CD4-positive, alpha-beta T cell treated with Interleukin-12 subunit alpha and Interleukin-12 subunit beta, for 1 hour (primary cell): ENCODE measurements at regions not wholly inside any gene's neighbourhood (a gene's known extent, or its start where the extent isn't known, plus 50 kb on each side); places are given as distances from the start of the nearest gene placed in this dataset.
"Not testable (repeated sequence)": the region's sequence is repeated elsewhere in the genome, so short reads cannot be mapped to it uniquely, and the experiment has no call there.

ENCODE experiments used
- DNase-seq: peaks from one replicate; pipeline ENCODE4 v3.0.0-alpha.2; 2020

DNA sequence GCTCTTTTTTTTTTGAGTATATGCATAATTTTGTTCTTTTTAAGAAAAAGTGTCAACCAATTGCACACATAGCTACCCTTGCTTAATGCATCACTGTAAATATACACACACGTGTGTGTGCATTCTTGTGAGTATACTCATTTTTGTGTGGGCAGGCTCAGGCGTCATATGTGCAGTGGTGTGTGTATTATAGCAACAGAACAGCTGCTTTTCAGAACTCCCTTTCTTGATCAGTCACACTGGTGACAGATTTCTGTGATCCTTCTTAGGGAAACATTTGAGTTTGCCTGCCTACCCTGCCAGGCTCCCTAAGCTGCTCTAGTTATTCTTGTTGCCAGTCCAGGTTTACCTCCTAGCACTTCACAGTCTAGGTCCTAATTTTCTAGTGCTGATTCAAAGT lies 287.0 kb upstream of the SEMA6A start:
- DNase-seq, result no peak

DNA sequence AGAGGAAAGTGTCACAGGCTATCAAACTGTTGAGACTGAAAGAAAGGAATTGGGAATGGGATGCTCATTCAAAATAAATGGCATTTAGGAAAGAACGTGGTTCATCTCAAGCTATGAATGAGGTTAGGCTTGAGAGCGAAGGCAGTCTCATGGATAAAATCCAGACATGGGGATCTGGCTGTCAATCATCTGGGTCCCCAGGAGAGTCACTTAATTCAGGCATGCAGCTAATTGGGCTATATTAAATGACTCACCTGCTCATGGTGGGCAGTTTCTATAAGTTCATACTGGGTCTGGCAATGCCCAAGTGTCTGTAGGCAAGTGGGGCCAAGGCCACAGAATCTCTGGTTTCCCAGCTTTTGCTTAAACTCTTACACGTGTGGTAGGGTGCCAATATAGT lies 286.5 kb upstream of the SEMA6A start:
- no peak for DNase-seq

DNA sequence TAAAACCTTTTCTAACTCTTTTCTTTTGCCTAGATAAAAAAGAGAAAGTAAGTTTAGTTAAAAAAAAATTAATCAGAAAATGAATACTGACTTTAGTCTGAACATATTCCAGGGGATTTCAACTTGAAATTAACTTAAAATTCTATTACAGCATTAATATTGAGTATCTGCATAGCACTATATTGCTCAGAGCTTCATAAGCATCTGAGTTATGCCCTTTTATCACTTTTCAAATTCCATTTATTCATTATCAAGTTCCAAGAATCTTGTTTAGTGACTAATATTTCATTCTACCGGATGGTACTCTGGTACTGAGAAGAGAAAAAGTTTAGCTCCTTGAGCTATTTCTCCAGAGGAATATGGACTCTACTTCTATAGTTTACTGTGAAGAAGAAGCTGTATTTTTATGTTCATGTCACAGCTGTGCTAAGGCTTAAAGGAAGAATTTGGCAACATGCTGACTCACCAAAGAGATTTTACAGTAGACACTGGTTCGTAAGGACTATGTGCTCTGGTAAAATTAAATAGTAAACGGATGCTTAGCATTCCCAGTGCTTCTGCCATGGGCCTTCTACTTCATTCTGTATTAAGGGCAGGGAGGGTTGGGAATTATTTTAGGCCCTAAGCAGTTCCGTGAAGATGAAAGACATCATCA lies 285.2 kb upstream of the SEMA6A start:
- DNase-seq, result no peak

DNA sequence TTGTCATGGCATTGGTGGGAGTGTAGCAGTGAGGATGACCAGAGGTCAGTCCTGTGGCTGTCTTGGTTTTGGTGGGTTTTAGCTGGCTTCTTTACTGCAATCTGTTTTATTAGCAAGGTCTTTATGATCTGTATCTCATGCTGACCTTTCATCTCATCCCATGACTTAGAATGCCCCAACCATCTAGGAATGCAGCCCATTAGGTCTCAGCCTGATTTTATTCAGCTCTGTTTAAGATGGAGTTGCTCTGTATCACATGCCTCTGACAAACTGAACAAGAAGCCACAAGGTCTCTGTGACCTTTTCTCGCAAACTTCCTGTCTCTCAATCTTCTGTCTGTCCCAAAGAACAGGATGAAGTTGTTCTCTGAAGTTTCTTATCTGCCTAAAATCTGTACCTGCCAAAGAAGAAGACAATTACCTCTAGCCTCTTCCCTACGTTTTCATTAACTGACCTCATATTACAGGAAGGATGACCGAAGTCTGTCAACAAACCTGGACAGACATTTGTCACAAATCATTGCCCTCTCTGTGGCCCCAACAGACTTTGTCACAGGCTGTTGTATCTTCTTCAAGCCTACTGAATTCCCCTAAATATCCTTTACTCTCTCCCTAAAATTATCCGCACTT lies 284.2 kb upstream of the SEMA6A start:
- DNase-seq, result no peak

DNA sequence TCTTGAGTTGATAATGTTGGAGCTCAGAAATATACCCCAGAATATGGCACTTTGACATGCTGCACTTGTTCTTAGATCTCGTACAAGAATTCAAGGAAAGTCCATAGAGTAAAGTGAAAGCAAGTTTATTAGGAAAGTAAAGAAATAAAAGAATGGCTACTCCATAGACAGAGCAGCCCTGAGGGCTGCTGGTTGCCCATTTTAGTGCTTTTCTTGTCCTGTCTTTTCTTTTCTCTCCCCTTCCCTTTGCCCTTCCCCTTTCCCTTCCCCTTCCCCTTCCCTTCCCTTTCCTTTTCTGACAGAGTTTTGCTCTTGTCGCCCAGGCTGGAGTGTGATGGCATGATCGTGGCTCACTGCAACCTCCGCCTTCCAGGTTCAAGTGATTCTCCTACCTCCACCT lies 283.4 kb upstream of the SEMA6A start:
- not testable (repeated sequence) for DNase-seq

DNA sequence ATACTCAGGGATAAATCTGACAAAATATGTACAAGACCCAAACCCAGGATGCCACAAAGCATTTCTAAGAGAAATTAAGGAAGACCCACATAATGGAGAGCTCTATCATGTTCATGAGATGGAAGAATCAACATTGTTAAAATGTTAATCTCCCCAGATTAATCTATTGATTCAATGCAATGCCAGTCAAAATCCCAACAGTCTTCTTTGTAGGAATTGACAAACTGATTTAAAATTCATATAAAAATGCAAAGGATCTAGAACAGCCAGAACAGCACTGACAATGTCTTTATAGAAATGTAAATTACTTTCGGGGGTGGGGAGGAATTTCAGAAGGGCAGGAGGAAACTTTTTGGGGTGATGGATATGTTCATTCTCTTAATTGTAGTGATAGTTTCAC lies 281.6 kb upstream of the SEMA6A start:
- DNase-seq, result no peak

DNA sequence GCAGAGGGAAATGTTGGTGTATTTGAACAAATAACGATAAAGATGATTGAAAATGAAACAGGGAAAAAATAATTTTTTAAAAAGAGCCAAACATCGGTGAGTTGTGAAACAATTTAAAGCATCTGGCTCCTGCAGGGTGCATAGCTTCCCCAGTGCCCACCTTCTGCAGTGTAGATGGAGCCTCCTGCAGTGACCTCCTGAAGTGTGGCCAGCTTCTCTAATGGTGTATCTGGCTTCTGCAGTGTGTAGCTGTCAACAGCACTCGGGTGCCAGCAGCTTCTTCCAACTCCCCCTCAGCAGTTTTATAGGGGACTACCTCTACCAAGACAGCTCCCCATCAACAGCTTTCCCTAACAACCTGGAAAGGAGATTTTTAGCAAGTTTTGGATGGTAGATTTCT lies 279.4 kb upstream of the SEMA6A start:
- DNase-seq, result no peak

DNA sequence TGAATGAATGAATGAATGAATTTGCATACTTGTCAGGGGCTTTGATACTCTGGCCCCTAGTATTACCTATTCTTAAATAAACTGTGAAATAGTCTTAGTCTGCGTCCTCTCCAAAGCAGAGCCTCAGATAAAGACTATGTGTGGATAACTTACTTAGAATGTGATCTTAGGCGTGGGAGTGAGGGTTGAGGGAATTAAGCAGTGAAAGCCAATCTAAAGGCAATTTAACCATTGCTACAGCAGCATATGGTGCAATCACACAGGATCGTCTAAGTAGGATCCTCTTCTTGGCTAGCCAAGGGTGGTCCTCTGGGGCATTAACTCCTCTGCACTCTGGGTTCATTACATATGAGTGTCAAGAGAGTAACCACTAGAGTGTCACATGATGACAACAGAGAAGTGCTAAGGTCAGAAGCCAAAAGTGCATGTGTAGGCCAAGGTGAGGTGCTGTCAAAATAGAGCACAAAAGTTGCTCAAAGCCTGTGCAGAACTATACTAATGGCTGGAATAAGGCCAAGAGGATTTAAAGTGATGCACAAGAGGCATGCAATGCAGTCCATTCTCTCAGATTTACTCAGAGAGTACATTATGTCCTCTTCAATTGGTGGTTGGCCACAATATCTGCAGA lies 274.4 kb upstream of the SEMA6A start:
- DNase-seq, result no peak

DNA sequence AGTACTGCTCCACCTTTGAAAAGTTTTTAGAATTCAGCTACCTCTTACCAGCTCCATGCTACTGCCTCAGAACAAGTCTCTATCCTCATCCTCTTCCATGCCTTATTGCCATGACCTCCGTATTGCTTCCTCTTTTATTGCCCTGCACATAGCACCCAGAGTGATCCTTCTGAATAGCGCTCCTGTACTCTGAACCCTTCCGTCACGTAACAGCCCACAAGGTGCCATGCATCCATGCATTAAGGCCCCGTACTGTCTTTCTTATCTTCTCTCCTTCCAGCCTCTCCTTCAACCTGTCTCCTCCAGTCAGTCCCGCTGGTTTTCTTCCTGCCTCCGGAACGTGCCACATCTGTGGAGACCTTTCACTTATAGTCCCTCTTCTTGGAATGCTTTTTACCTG lies 273.3 kb upstream of the SEMA6A start:
- no peak for DNase-seq

DNA sequence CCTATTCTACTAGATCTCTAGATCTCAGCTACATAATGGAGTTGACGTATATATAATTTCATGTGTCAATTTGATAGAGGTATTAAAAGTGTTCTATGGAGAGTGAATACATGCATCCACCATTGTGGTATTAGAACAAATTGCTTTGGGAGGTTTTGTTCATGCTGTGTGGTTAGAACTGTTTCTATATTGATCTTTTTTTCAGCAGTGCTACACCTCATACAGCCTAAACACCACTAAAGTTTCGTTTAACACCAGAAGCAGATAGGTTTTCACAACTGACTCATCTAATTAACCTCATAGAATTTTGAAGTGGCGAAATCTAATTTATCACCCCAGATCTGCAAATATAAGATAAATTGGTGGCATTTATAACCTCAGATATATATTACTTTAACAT lies 269.4 kb upstream of the SEMA6A start:
- DNase-seq, result no peak

DNA sequence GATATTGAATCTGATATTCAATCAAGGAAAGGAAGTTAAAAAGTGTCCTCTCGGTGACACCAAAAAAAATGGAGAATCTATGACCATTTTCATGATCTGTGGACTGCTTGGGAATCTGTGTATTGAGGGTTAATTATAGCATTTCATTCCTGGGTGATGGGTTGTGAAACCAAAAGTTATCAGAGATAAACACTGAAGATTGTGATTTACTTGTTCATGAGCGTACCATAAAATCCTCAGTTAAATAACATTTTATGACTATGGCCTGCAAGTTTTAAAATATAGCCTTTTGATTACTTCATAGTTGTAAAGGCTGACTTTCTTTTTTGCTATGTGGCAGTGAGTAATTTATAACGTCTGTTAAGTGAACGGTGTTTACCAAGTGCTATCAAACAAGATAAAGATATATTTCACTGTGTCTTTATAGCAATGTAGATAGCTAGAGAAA lies 267.9 kb upstream of the SEMA6A start:
- DNase-seq, result no peak

DNA sequence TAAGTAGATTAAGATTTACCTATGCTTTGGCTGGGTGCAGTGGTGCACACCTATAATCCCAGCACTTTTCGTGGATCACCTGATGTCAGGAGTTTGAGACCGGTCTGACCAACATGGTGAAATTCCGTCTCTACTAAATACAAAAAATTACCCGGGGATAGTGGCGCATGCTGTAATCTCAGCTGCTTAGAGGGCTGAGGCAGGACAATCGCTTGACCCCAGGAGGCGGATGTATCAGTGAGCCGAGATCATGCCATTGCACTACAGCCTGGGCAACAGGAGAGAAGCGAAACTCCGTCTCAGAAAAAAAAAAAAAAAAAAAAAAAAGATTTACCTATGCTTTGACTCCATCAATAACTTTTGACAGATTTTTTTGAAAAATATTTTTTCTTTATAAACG lies 267.1 kb upstream of the SEMA6A start:
- no peak for DNase-seq

DNA sequence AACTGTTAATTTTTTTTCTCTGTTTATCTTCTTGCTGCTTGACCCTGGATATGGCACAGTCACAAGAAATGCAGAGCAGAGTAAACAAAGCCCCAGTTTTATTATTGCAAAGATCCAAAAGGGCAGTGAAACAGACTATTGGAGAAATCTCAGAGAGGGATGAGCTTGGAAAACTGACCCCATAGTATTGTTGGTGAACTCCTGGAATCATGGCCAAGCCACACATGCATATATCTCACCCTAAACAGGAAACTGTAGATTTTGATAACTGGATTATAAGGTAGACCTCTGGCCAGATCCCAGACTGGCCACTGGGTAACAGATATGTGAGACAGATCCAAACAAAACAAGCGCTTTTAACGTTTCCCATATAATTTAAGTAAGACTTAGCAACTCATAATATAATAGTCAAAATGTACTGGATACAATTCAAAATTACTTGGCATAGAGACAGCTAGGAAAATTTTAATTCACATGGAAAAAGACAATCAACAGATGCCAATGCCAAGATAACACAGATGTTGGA lies 263.5 kb upstream of the SEMA6A start:
- DNase-seq, result no peak

DNA sequence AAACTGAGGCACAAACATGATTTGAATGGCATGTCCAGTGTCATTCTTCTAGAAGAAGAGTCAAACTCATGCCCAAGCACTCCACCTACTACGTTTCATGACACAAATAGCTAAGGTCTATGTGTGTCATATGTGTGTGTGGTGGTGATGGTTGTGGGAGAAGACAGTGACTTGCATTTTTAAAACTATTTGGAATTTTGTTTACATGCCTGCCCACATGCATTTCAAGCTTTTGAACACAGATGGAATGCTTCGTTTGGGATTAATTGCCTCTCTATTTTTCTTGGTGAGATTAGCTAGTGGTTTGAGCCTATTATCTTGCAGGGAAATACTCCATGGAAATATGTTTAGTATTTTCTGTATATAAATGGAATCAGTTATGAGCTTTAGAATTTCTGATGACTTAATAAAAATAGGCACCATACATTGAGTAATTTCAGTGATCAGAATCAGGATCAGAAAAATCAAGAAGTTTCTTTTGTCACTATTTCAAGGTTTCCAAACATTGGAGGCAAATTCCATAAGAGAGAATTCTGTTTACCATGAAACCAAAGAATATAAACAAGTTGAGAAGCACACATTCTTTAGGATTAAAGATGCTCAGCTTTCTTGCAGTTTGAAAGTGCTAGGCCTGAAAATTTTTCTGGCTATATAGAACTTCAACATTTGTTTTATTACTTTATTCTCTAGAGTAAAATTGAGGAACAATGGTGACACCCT lies 260.3 kb upstream of the SEMA6A start:
- no peak for DNase-seq

DNA sequence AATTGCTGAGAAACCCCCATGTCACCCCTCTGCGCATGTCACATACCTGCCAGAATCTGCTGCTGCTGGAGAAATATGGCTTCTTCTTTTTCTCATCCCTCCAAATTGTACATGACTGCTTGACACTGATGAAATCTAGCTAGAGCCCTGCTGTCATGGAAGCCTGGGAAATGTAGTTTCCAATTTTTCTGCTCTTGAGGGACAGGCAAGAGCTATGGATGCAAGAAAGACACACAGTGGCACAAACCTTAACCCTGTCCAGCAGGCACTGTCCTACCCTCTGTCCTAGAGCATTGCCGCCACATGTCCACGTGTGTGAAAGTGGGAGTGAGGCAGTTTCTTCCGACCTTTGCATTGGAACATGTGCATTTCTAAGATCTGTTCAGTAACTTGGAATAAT lies 255.5 kb upstream of the SEMA6A start:
- DNase-seq, result no peak

DNA sequence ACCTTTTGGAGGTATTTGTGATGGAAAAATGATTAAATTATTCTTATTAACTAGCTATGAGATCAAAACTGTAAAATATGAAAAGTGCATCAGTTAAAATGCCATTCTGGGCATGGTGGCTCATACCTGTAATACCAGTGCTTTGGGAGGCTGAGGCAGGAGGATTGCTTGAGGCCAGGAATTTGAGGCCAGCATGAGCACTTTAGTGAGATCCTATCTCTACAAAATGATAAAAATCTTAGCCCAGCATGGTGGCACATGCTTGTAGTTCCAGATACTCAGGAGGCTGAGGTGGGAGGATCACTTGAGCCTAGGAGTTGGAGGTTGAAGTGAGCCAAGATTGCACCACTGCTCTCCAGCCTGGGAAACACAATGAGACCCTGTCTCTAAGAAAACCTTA lies 252.5 kb upstream of the SEMA6A start:
- no peak for DNase-seq

DNA sequence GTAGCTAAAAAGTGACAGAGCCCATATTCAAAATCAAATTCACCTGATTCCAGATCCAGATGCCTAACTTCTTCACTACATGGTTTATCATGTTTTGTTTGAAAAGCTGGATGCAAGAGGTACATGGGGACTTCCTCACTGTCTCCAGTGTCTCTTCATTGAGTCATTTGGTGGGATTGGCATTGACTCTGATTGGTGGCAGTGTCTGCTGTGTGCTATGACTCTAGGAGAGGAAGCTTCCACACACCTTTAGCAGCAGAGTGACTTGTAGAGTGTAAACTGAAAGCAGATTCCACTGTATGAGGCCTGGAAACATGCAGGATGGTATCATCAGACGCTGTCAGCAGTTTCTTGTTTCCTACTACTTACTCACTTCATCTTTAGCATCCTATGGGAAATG lies 250.9 kb upstream of the SEMA6A start:
- no peak for DNase-seq

DNA sequence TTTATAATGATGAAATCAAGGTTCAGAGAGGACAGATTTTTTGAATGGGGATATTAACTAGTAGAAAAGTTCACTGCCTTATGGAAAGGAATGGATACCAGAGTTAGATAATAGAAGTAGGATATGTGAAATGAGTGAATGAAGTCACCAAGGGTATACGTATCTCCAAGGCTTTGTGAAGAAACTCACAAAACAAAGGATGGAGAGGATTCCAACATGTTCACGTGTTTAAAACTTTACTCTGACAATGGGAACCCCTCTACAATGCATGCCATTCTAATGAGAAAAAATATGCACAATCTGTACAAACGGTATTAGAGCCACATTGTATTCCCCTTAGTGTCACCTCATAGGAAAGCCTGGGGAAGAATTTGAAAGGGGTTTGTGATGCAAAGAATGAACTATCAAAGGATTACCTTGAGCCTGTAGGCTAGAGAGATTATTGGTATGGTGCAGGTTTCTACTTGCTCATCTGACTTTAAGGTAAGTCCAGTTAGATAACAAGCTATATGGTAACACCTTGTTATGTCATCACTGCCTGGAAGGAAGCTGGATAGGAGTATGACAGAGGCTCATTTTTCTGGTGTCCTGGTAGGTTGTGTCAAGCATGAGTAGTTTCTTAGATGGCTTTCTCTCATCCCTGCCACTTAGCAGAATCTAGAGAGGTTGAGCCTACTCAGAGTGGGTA lies 250.3 kb upstream of the SEMA6A start:
- no peak for DNase-seq

DNA sequence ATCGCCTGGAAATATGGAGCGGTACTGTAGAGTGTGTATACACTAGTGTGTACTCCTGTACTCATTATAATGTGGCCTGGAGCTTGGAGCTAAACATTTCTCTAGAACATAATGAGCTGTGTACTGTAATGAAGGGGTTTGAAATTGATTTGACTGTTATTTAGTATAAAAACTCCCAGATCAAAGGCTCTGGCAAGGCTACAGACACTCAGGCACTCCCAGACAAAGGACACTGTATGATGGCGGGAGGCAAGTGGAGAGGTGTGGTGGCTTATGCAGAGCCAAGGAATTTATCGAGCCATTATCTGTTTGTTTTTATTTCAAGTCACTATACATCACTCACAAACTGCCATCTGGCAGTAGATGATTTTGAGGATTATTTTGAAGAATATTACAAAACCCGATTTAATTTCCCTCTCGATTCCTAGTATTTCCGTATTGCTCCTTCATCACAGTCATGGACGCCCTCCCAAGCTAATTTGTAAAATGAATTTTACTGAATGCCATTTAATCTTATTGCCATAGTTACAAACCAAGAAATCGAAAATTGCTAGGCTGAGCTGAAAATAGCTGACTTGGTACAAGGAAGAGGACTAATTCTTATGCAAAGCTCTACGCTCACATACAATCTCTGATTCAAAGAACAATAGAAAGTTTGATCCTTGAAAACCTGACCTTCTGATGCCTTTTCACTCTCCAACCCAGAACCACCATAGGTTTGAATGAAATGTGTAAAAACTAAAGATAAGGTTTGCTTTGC lies 240.2 kb upstream of the SEMA6A start:
- no peak for DNase-seq

DNA sequence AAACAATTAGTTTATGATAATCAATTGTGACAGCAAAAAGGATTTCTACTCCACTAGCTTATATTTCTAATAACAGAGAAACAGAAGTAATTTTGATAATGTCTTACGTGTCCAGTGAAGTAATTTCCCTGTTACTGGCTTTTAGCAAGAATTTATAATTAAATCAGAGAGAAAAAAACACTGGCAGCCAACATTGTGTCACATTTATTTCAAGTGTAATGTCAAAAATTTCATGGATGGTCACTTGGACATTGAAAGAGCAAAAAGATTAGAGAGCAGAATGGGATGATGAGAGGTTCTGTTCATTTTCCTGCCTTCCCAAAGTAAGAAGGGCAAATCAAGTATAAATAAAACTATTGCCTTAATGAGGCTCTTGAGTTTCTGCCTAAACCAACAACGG lies 239.3 kb upstream of the SEMA6A start:
- DNase-seq, result no peak

DNA sequence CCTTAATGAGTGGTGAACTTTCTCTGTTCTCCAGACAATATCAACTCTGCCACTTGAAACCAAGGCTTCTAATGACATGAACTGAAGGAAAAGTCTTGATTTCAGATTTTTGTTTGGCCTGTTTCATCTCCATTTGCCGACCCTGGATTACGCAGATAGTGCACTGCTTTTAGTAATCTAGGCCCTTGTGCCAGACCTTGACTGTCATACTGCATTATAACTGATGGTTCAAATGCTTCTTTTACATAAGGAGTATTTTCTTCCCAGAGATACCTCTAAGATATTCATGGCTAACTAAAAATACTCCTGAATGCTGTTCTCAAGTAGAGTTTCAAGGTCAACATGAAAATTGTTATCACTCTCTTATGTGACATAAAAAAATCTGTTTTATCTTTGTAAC lies 238.7 kb upstream of the SEMA6A start:
- no peak for DNase-seq

DNA sequence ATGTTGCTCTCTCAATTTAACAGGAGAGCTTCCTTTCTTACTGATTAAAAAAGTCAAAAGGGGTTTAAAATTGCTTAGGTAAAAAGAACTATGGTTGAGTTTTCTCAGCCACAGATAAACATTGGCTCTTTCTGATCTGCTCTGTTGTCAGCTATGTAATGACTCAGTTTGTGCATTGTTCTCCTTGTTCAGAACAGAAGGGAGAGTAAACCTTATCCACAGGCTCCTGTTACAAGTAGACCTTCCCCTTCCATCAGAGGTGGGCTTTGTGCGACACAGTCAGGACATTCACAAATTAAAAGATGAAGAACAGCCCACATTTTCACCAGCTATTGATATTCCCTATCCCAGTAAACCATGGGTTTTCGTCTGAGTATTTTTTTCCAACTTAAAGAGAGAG lies 236.3 kb upstream of the SEMA6A start:
- DNase-seq, result no peak
